ENCODE measurements at regions not wholly inside any gene's neighbourhood (a gene's known extent, or its start where the extent isn't known, plus 50 kb on each side); places are given as distances from the start of the nearest gene placed in this dataset.

DNA sequence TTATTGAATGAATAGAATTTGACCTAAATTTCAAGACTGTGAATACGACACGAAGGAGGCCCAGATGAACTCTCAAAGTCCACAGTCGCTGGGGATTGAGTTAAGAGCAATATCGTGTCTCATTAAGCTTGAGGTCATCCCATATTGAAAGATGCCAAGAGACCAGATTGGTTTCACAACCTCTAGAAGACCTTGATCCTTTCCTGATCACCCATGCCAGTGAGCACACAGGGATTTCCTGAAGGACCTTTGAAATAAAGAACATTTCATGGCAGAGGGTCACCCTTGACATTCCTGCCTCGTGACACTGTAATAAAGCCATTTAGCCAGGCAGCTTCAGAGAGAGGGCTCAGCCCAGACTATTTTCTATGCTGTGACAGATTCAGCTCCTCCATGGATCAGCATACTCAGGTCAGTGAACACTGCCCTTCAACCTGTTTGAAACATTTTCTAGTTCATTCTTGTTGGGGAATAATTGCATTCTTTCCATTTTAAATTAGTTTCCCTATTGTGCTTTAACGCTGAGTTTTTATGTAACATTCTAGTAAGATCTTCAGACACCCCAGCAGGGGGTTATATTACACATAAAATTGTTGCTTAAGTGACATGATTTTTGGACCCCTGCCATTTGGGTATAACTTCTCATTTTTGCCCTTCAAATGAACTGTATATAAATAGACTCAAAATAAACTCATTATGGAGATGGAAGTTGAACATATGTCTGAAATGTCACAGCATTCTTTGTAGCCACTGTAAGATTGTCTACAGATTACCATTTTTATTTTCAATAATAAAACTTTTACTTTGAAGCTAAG lies 213.2 kb downstream of the C12orf50 start:
- Histone ChIP-seq H4K20me1 (ENCODE audit: insufficient read depth, low read length) (no peaks in the 10 kb centered on the region), H3K27me3 (ENCODE audit: insufficient read depth, low read length) (no peaks in the 10 kb centered on the region), H3K4me2 (ENCODE audit: low read length) (peak overlapping the region; percentile 49), H2AFZ (ENCODE audit: low read depth, low read length) (no peak overlapping the region), H3K36me3 (ENCODE audit: insufficient read depth, low read length) (no peaks in the 10 kb centered on the region), H3K4me1 (ENCODE audit: insufficient read depth, low read length) (peaks cover 42% of the 10 kb centered on the region), H3K79me2 (ENCODE audit: insufficient read depth, low read length) (no peaks in the 10 kb centered on the region), H3K9ac (ENCODE audit: low read length) (no peak overlapping the region), H3K4me3 (ENCODE audit: insufficient read depth, low read depth, low read length) (no peak overlapping the region), H3K27ac (ENCODE audit: low read depth, low read length) (peak overlapping the region; percentile 54), H3K9me3 (ENCODE audit: insufficient read depth, low read depth, low read length) (no peaks in the 10 kb centered on the region)
- no peaks in the 10 kb centered on the region for H3K9me3 Mint-ChIP-seq (ENCODE audit: unreplicated experiment)
- peak; percentile 76 for DNase-seq (ENCODE audit: low read depth)
- no peak for TF ChIP-seq EZH2 (IDR thresholded peaks at IDR 0.05; ENCODE audit: insufficient read depth, low read length)
- TF ChIP-seq, protein P1, sequence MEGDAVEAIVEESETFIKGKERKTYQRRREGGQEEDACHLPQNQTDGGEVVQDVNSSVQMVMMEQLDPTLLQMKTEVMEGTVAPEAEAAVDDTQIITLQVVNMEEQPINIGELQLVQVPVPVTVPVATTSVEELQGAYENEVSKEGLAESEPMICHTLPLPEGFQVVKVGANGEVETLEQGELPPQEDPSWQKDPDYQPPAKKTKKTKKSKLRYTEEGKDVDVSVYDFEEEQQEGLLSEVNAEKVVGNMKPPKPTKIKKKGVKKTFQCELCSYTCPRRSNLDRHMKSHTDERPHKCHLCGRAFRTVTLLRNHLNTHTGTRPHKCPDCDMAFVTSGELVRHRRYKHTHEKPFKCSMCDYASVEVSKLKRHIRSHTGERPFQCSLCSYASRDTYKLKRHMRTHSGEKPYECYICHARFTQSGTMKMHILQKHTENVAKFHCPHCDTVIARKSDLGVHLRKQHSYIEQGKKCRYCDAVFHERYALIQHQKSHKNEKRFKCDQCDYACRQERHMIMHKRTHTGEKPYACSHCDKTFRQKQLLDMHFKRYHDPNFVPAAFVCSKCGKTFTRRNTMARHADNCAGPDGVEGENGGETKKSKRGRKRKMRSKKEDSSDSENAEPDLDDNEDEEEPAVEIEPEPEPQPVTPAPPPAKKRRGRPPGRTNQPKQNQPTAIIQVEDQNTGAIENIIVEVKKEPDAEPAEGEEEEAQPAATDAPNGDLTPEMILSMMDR (IDR thresholded peaks at IDR 0.05; ENCODE audit: insufficient read depth, low read depth, low read length) = no peak
- peaks cover 26% of the 10 kb centered on the region for H3K4me1 Mint-ChIP-seq (ENCODE audit: low read depth, unreplicated experiment)
- H3K4me3 Mint-ChIP-seq (ENCODE audit: unreplicated experiment) = no peak overlapping the region
- no peak for FAIRE-seq
- H3K27me3 Mint-ChIP-seq (ENCODE audit: low read depth, unreplicated experiment) = no peaks in the 10 kb centered on the region
- H3K36me3 Mint-ChIP-seq (ENCODE audit: low read depth, unreplicated experiment) = no peaks in the 10 kb centered on the region
- H3K27ac Mint-ChIP-seq (ENCODE audit: unreplicated experiment) = no peak overlapping the region

DNA sequence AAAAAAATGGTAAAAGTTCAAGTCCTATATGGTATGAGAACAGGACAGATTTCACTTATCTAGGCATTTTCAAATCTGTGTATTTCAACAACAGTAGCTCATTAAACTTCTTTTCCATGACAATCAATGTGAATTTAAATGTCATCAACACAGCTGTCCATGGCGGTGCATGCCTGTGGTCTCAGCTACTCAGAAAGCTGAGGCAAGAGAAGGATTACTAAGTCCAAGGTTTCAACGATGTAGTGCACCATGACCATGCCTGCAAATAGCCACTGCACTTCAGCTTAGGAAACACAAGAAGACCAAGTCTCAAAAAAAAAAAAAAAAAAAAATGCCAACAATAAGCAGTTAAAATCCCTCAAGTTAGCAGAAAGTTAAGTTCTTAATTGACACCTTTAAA lies 214.6 kb downstream of the C12orf50 start:
- H3K79me2 ChIP-seq (ENCODE audit: insufficient read depth, low read length) = no peaks in the 10 kb centered on the region
- TF ChIP-seq EZH2 (IDR thresholded peaks at IDR 0.05; ENCODE audit: insufficient read depth, low read length) = no peak
- TF ChIP-seq, protein P1 (IDR thresholded peaks at IDR 0.05; ENCODE audit: insufficient read depth, low read depth, low read length) = no peak
- no peaks in the 10 kb centered on the region for H4K20me1 ChIP-seq (ENCODE audit: insufficient read depth, low read length)
- H3K27ac Mint-ChIP-seq (ENCODE audit: unreplicated experiment) = peak overlapping the region; percentile 90
- no peaks in the 10 kb centered on the region for H3K27me3 Mint-ChIP-seq (ENCODE audit: low read depth, unreplicated experiment)
- no peak overlapping the region for H3K4me2 ChIP-seq (ENCODE audit: low read length)
- peaks cover 19% of the 10 kb centered on the region for H3K4me1 Mint-ChIP-seq (ENCODE audit: low read depth, unreplicated experiment)
- no peaks in the 10 kb centered on the region for H3K9me3 Mint-ChIP-seq (ENCODE audit: unreplicated experiment)
- no peaks in the 10 kb centered on the region for H3K9me3 ChIP-seq (ENCODE audit: insufficient read depth, low read depth, low read length)
- no peak overlapping the region for H3K4me3 ChIP-seq (ENCODE audit: insufficient read depth, low read depth, low read length)
- peaks cover 39% of the 10 kb centered on the region for H3K4me1 ChIP-seq (ENCODE audit: insufficient read depth, low read length)
- no peaks in the 10 kb centered on the region for H3K36me3 Mint-ChIP-seq (ENCODE audit: low read depth, unreplicated experiment)
- peak overlapping the region; percentile 79 for H3K27ac ChIP-seq (ENCODE audit: low read depth, low read length)
- peak overlapping the region; percentile 0 for H3K9ac ChIP-seq (ENCODE audit: low read length)
- H3K36me3 ChIP-seq (ENCODE audit: insufficient read depth, low read length) = no peaks in the 10 kb centered on the region
- no peak overlapping the region for H3K4me3 Mint-ChIP-seq (ENCODE audit: unreplicated experiment)
- H2AFZ ChIP-seq (ENCODE audit: low read depth, low read length) = no peak overlapping the region
- DNase-seq (ENCODE audit: low read depth) (peak; percentile 80), FAIRE-seq (no peak)
- no peaks in the 10 kb centered on the region for H3K27me3 ChIP-seq (ENCODE audit: insufficient read depth, low read length)

Measured in astrocyte (in vitro differentiated cells and primary cell).